GM12892 (cell line): ENCODE measurements at regions not wholly inside any gene's neighbourhood (a gene's known extent, or its start where the extent isn't known, plus 50 kb on each side); places are given as distances from the start of the nearest gene placed in this dataset.

Source experiments
- POLR2A ChIP-seq: IDR thresholded peaks from 2 replicates; pipeline ENCODE4 v1.6.1; 2011; ENCODE audit warnings: low read depth, low read length, control low read depth
- POLR2AphosphoS5 ChIP-seq: IDR thresholded peaks from 2 replicates; pipeline ENCODE4 v1.6.1; 2011; ENCODE audit warnings: low read depth, low read length, control low read depth

DNA sequence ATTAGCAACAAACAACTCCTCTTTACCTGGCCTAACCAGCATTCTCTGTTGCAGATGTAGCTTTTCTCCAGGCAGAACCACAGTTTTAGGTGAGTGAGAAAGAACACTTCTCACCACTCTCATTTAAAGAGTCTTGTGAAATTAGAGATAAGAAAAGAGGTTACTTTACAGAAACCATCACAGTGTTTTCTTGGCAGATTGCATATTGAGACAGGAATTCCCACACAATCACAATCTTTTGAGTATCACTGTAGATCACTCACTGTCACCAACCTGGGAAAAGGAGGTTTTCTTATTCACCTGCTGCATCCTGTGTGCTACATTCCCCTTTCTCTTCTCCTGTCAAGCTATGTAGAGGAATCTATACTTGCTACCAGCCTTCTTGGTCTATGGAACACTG, 574.6 kb downstream of the SLC4A3 start:
- TF ChIP-seq POLR2AphosphoS5 (no peak), POLR2A (no peak)
